HepG2 (cell line): ENCODE measurements at regions not wholly inside any gene's neighbourhood (a gene's known extent, or its start where the extent isn't known, plus 50 kb on each side); places are given as distances from the start of the nearest gene placed in this dataset.

ENCODE experiments used
- ATAC-seq: fragments of 200-7000 bp; cut with Tn5 transposase; 3 replicates; pipeline ENCODE4 v1.9.1; 2020; ENCODE audit warnings: mild to moderate bottlenecking, moderate library complexity
- BruUV-seq: library from RNA; stranded (reverse); fragments of 400-500 nt; replicated peaks from 2 replicates; lab custom pipeline; 2021; lab: Mats Ljungman, UMichigan
- CTCF ChIA-PET: fragments of 300-600 bp; formaldehyde crosslinking; extraction: SDS; loops from one replicate; lab custom pipeline; 2021; ENCODE audit warnings: low total read pairs, inconsistent platforms, low intra/inter-chr PET ratio; lab: Yijun Ruan, JAX
- POLR2A ChIA-PET: fragments of 350-600 bp; sonication (Branson Sonifier 250); formaldehyde crosslinking; loops from one replicate; lab custom pipeline; 2020; ENCODE audit warnings: antibody characterized with exemption, inconsistent platforms; lab: Yijun Ruan, JAX
- DNase-seq: peaks from one replicate; pipeline ENCODE4 v3.0.0-alpha.2; 2015; ENCODE audit warnings: low spot score
- FAIRE-seq: peaks from 3 replicates; lab custom pipeline; 2011; peaks lifted over from hg19 to GRCh38; lab: Jason Lieb, UNC
- H2AFZ ChIP-seq: one replicate; pipeline ENCODE4 v1.6.1; 2011; ENCODE audit warnings: low read length, inconsistent platforms
- H3K27ac ChIP-seq: fragments of 300-600 bp; 3 replicates; pipeline ENCODE4 v1.8.0; 2011; ENCODE audit warnings: mixed run types, mild to moderate bottlenecking, mixed read lengths, low read length, inconsistent platforms; ENCODE audit not compliant: insufficient read depth; ENCODE audit errors: extremely low read length
- H3K27me3 ChIP-seq, 2 experiments: fragments of 200-600 bp in 1 of 2; 2 replicates in 1 of 2; 3 replicates in 1 of 2; pipeline versions ENCODE4 v1.6.0 to v1.8.0; 2011; ENCODE audit warnings: low read length in 2 of 2, mild to moderate bottlenecking in 2 of 2, moderate library complexity in 2 of 2, inconsistent platforms in 1 of 2; ENCODE audit not compliant: insufficient read depth in 2 of 2, control insufficient read depth in 1 of 2
- H3K36me3 ChIP-seq, 2 experiments: fragments of 200-600 bp in 1 of 2; replicated peaks in 1 of 2; 2 replicates in 1 of 2; 3 replicates in 1 of 2; pipeline versions ENCODE4 v1.5.1 to v1.8.0; 2011; ENCODE audit warnings: low read length in 2 of 2, inconsistent platforms in 1 of 2; ENCODE audit not compliant: insufficient read depth in 2 of 2, control insufficient read depth in 1 of 2
- H3K4me1 ChIP-seq: 2 replicates; pipeline ENCODE4 v1.5.1; 2012; ENCODE audit warnings: low read length, inconsistent platforms; ENCODE audit not compliant: insufficient read depth
- H3K4me2 ChIP-seq: 2 replicates; pipeline ENCODE4 v1.6.0; 2011; ENCODE audit warnings: low read depth, low read length, inconsistent platforms
- H3K4me3 ChIP-seq, 3 experiments: fragments of 200-600 bp in 1 of 3; sonication (generic), shearing (Covaris generic) in 1 of 3; replicated peaks in 1 of 3; 2 replicates each; pipeline ENCODE4 v1.5.1; 2011 to 2016; ENCODE audit warnings: low read length in 3 of 3, inconsistent platforms in 2 of 3, low read depth in 2 of 3, mild to moderate bottlenecking in 2 of 3, control low read depth in 1 of 3, mixed read lengths in 1 of 3; ENCODE audit not compliant: insufficient read depth in 1 of 3
- H3K79me2 ChIP-seq: one replicate; pipeline ENCODE4 v1.6.1; 2011; ENCODE audit warnings: low read length, inconsistent platforms; ENCODE audit not compliant: insufficient read depth
- H3K9ac ChIP-seq: 2 replicates; pipeline ENCODE4 v1.6.0; 2011; ENCODE audit warnings: mild to moderate bottlenecking, low read depth, low read length, inconsistent platforms; ENCODE audit not compliant: insufficient read depth
- H3K9me3 ChIP-seq: 2 replicates; pipeline ENCODE4 v1.5.1; 2012; ENCODE audit warnings: mild to moderate bottlenecking, low read length
- H4K20me1 ChIP-seq: 2 replicates; pipeline ENCODE4 v1.6.0; 2011; ENCODE audit warnings: inconsistent platforms, mild to moderate bottlenecking, low read length, moderate library complexity; ENCODE audit not compliant: insufficient read depth
- ATF5 ChIP-seq: sonication (generic); formaldehyde crosslinking; IDR thresholded peaks from 2 replicates; pipeline ENCODE4 v1.4.0; 2020; ENCODE audit warnings: mild to moderate bottlenecking, low read depth, missing genetic modification reagents
- ATF6 ChIP-seq: sonication (generic); formaldehyde crosslinking; conservative IDR thresholded peaks from 2 replicates; pipeline ENCODE4 v1.4.0; 2020; ENCODE audit warnings: missing genetic modification reagents
- ESRRA ChIP-seq: sonication (generic); formaldehyde crosslinking; IDR thresholded peaks from 2 replicates; pipeline ENCODE4 v1.5.1; 2020; ENCODE audit warnings: mild to moderate bottlenecking, low read depth, missing genetic modification reagents
- KLF9 ChIP-seq: IDR thresholded peaks from 2 replicates; pipeline ENCODE4 v1.6.1; 2016; ENCODE audit warnings: low read depth
- MBNL3 ChIP-seq: fragments of 250-450 bp; sonication (Bioruptor Pico); conservative IDR thresholded peaks from 2 replicates; pipeline ENCODE4 v1.8.0; 2022; ENCODE audit warnings: mild to moderate bottlenecking, inconsistent platforms
- MXD3 ChIP-seq: IDR thresholded peaks from 2 replicates; pipeline ENCODE4 v1.6.1; 2016; ENCODE audit warnings: mild to moderate bottlenecking, missing biosample characterization, missing genetic modification reagents
- ONECUT2 ChIP-seq: sonication (generic); formaldehyde crosslinking; IDR thresholded peaks from 2 replicates; pipeline ENCODE4 v1.4.0; 2020; ENCODE audit warnings: missing genetic modification reagents
- RBFOX2 ChIP-seq: fragments of 200-400 bp; formaldehyde crosslinking; IDR thresholded peaks from 2 replicates; pipeline ENCODE4 v1.6.1; 2017; ENCODE audit warnings: low read depth, mild to moderate bottlenecking, low read length
- SMARCC2 ChIP-seq: fragments of 450-650 bp; IDR thresholded peaks from 2 replicates; pipeline ENCODE4 v1.6.1; 2017; ENCODE audit warnings: antibody characterized with exemption, mild to moderate bottlenecking
- TEAD3 ChIP-seq: optimal IDR thresholded peaks from 2 replicates; pipeline ENCODE3; 2016; ENCODE audit warnings: borderline replicate concordance
- ZBTB7B ChIP-seq: sonication (generic); formaldehyde crosslinking; IDR thresholded peaks from 2 replicates; pipeline ENCODE4 v1.4.0; 2020; ENCODE audit warnings: missing genetic modification reagents
- ZFP36L1 ChIP-seq: sonication (generic); formaldehyde crosslinking; IDR thresholded peaks from 2 replicates; pipeline ENCODE4 v1.8.0; 2022; ENCODE audit warnings: mild to moderate bottlenecking, missing genetic modification reagents, moderate library complexity
- ZNF160 ChIP-seq: sonication (generic); formaldehyde crosslinking; IDR thresholded peaks from 2 replicates; pipeline ENCODE4 v1.8.0; 2022; ENCODE audit warnings: mild to moderate bottlenecking, inconsistent platforms, missing genetic modification reagents
- ZZZ3 ChIP-seq: sonication (generic); formaldehyde crosslinking; IDR thresholded peaks from 2 replicates; pipeline ENCODE4 v1.4.0; 2020; ENCODE audit warnings: missing genetic modification reagents, mild to moderate bottlenecking, borderline replicate concordance
- WGBS: methylation state at CpG from one replicate; pipeline ENCODE4 v1.1.6; 2017; ENCODE audit warnings: low lambda C conversion rate; 5-methylcytosine and 5-hydroxymethylcytosine counted together
- in situ Hi-C: cut with HindIII; loops from 2 replicates; pipeline ENCODE4 v1.10.0; 2017; ENCODE audit warnings: low pct_unique_long_range_greater_than_20kb; ENCODE audit not compliant: extremely low pct_ligation_motif_present
- intact Hi-C: fragments of 100-400 bp; cut with micrococcal nuclease; formaldehyde crosslinking; loops from one replicate; pipeline ENCODE4 v1.10.0; 2022; ENCODE audit not compliant: unreplicated experiment
- TF ChIP-seq, protein P1 (sequence below): conservative IDR thresholded peaks from 2 replicates; pipeline ENCODE4 v1.6.1; 2018; ENCODE audit warnings: missing genetic modification reagents
- TF ChIP-seq, protein P2 (sequence below): IDR thresholded peaks from 2 replicates; pipeline ENCODE4 v1.6.1; 2012; ENCODE audit warnings: low read length, improper control_type of control experiment

- Histone ChIP-seq H3K27ac (no peak overlapping the region), H4K20me1 (no peaks in the 10 kb centered on the region), H3K9ac (no peak overlapping the region), H3K27me3 (no peaks in the 10 kb centered on the region), H3K4me3 (no peak overlapping the region), H3K4me2 (no peak overlapping the region), H3K79me2 (no peaks in the 10 kb centered on the region), H2AFZ (no peak overlapping the region), H3K9me3 (peaks cover 69% of the 10 kb centered on the region), H3K36me3 (no peaks in the 10 kb centered on the region), H3K4me1 (no peaks in the 10 kb centered on the region)
- ATAC-seq (no peak), DNase-seq (no peak), FAIRE-seq (no peak)
- ChIA-PET CTCF (no interaction called here), POLR2A (no interaction called here)
- in situ Hi-C loops (no loop called here), intact Hi-C loops (no loop called here)
- 0% methylated on average over 1 of the region's 1 CpG for WGBS
- BruUV-seq, result no TSS peak
- TF ChIP-seq MBNL3 (CRISPR knock-in tag) (no peak), SMARCC2 (no peak), RBFOX2 (no peak), ZZZ3 (no peak), ATF5 (CRISPR knock-in tag) (no peak), ONECUT2 (CRISPR knock-in tag) (no peak), MXD3 (CRISPR knock-in tag) (no peak), ZFP36L1 (CRISPR knock-in tag) (no peak), ZNF160 (no peak), ATF6 (CRISPR knock-in tag) (no peak), ESRRA (CRISPR knock-in tag) (no peak), TEAD3 (CRISPR knock-in tag) (no peak), ZBTB7B (no peak), KLF9 (no peak)
- TF ChIP-seq, protein P1, sequence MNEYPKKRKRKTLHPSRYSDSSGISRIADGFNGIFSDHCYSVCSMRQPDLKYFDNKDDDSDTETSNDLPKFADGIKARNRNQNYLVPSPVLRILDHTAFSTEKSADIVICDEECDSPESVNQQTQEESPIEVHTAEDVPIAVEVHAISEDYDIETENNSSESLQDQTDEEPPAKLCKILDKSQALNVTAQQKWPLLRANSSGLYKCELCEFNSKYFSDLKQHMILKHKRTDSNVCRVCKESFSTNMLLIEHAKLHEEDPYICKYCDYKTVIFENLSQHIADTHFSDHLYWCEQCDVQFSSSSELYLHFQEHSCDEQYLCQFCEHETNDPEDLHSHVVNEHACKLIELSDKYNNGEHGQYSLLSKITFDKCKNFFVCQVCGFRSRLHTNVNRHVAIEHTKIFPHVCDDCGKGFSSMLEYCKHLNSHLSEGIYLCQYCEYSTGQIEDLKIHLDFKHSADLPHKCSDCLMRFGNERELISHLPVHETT (CRISPR knock-in tag), result no peak
- TF ChIP-seq, protein P2, sequence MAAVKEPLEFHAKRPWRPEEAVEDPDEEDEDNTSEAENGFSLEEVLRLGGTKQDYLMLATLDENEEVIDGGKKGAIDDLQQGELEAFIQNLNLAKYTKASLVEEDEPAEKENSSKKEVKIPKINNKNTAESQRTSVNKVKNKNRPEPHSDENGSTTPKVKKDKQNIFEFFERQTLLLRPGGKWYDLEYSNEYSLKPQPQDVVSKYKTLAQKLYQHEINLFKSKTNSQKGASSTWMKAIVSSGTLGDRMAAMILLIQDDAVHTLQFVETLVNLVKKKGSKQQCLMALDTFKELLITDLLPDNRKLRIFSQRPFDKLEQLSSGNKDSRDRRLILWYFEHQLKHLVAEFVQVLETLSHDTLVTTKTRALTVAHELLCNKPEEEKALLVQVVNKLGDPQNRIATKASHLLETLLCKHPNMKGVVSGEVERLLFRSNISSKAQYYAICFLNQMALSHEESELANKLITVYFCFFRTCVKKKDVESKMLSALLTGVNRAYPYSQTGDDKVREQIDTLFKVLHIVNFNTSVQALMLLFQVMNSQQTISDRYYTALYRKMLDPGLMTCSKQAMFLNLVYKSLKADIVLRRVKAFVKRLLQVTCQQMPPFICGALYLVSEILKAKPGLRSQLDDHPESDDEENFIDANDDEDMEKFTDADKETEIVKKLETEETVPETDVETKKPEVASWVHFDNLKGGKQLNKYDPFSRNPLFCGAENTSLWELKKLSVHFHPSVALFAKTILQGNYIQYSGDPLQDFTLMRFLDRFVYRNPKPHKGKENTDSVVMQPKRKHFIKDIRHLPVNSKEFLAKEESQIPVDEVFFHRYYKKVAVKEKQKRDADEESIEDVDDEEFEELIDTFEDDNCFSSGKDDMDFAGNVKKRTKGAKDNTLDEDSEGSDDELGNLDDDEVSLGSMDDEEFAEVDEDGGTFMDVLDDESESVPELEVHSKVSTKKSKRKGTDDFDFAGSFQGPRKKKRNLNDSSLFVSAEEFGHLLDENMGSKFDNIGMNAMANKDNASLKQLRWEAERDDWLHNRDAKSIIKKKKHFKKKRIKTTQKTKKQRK, result no peak
Measured at GRCh38 chr13:53422415-53422814, 393.8 kb downstream of the OLFM4 start.
